ENCODE measurements at regions not wholly inside any gene's neighbourhood (a gene's known extent, or its start where the extent isn't known, plus 50 kb on each side); places are given as distances from the start of the nearest gene placed in this dataset.

GRCh38 chr3:162525066-162525742 lies 1028.6 kb downstream of the OTOL1 start:
- TF ChIP-seq CTCF (IDR thresholded peaks at IDR 0.05; ENCODE audit: extremely low read depth, missing control alignments): no peak
- no peak for DNase-seq (ENCODE audit: low spot score)

GRCh38 chr3:162525771-162526170 lies 1029.2 kb downstream of the OTOL1 start:
- no peak for DNase-seq (ENCODE audit: low spot score)
- no peak for TF ChIP-seq CTCF (IDR thresholded peaks at IDR 0.05; ENCODE audit: extremely low read depth, missing control alignments)

- no peak for DNase-seq (ENCODE audit: low spot score)
- no peak for TF ChIP-seq CTCF (IDR thresholded peaks at IDR 0.05; ENCODE audit: extremely low read depth, missing control alignments)
Observed at GRCh38 chr3:162534431-162534830, 1037.8 kb downstream of the OTOL1 start.

GRCh38 chr3:162538491-162538890 lies 1041.9 kb downstream of the OTOL1 start:
- no peak for DNase-seq (ENCODE audit: low spot score)
- no peak for TF ChIP-seq CTCF (IDR thresholded peaks at IDR 0.05; ENCODE audit: extremely low read depth, missing control alignments)

- TF ChIP-seq CTCF (IDR thresholded peaks at IDR 0.05; ENCODE audit: extremely low read depth, missing control alignments): no peak
- DNase-seq (ENCODE audit: low spot score): no peak
Observed at GRCh38 chr3:162538906-162539305, 1042.3 kb downstream of the OTOL1 start.

- TF ChIP-seq CTCF (IDR thresholded peaks at IDR 0.05; ENCODE audit: extremely low read depth, missing control alignments): no peak
- no peak for DNase-seq (ENCODE audit: low spot score)
Observed at GRCh38 chr3:162540421-162540820, 1043.8 kb downstream of the OTOL1 start.

GRCh38 chr3:162541923-162542322 lies 1045.3 kb downstream of the OTOL1 start:
- DNase-seq (ENCODE audit: low spot score): no peak
- TF ChIP-seq CTCF (IDR thresholded peaks at IDR 0.05; ENCODE audit: extremely low read depth, missing control alignments): no peak
